ENCODE measurements at regions not wholly inside any gene's neighbourhood (a gene's known extent, or its start where the extent isn't known, plus 50 kb on each side); places are given as distances from the start of the nearest gene placed in this dataset.
A peak's percentile ranks its signal among the peaks of the same experiment; 100 is the strongest.

DNA sequence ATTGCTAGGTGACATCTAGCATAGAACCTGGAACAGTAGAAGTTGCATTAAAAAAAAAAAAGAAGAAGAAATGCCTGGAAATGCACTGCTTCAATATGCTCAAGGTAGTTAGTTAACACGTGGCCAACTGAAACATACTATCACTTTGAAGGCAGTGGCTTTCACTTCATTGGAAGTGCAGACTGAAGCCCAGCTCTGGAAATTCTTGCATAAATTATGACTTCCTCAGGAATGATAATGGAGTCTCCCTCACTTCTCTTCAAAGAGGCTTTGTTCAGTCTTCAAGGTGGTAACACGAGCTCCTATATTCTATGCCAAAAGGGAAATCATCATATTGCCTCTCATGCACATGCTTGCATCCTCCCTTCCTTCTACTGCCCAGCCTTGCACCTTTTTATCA lies 715.9 kb upstream of the API5 start:
- Histone ChIP-seq H3K27ac (ENCODE audit: low read depth, low read length) (no peak overlapping the region), H3K4me1 (ENCODE audit: control insufficient read depth, insufficient read depth, low read length) (peaks cover 3% of the 10 kb centered on the region), H3K36me3 (ENCODE audit: control insufficient read depth, insufficient read depth, low read length) (no peaks in the 10 kb centered on the region), H3K9me3 (ENCODE audit: control insufficient read depth, low read length) (no peaks in the 10 kb centered on the region), H3K9ac (ENCODE audit: extremely low read depth, low read length, poor library complexity, severe bottlenecking) (no peak overlapping the region), H3K27me3 (ENCODE audit: control insufficient read depth, insufficient read depth, low read length, poor library complexity, severe bottlenecking) (peaks cover 19% of the 10 kb centered on the region), H3K4me3 (ENCODE audit: low read length) (no peak overlapping the region)
- WGBS, 2 experiments (ENCODE audit: insufficient coverage in 1 of 2, insufficient read length in 1 of 2) = 24 to 44% methylated on average over 2 of the region's 2 CpGs
- Mint-ChIP-seq H3K4me1 (peaks cover 28% of the 10 kb centered on the region), H3K27me3 (ENCODE audit: insufficient read depth) (peaks cover 22% of the 10 kb centered on the region), H3K4me3 (no peak overlapping the region), H3K9me3 (no peaks in the 10 kb centered on the region), H3K36me3 (ENCODE audit: low read depth) (no peaks in the 10 kb centered on the region), H3K27ac (no peak overlapping the region)
- TF ChIP-seq CTCF (conservative IDR thresholded peaks at IDR 0.05) = no peak
- DNase-seq = peak; percentile 50

- Histone ChIP-seq H3K9ac (ENCODE audit: extremely low read depth, low read length, poor library complexity, severe bottlenecking) (no peak overlapping the region), H3K4me3 (ENCODE audit: low read length) (no peak overlapping the region), H3K27me3 (ENCODE audit: control insufficient read depth, insufficient read depth, low read length, poor library complexity, severe bottlenecking) (peaks cover 19% of the 10 kb centered on the region), H3K4me1 (ENCODE audit: control insufficient read depth, insufficient read depth, low read length) (no peaks in the 10 kb centered on the region), H3K9me3 (ENCODE audit: control insufficient read depth, low read length) (no peaks in the 10 kb centered on the region), H3K36me3 (ENCODE audit: control insufficient read depth, insufficient read depth, low read length) (no peaks in the 10 kb centered on the region), H3K27ac (ENCODE audit: low read depth, low read length) (no peak overlapping the region)
- H3K9me3 Mint-ChIP-seq = no peaks in the 10 kb centered on the region
- peaks cover 22% of the 10 kb centered on the region for H3K27me3 Mint-ChIP-seq (ENCODE audit: insufficient read depth)
- H3K27ac Mint-ChIP-seq = no peak overlapping the region
- H3K4me1 Mint-ChIP-seq = peaks cover 20% of the 10 kb centered on the region
- WGBS, 2 experiments (ENCODE audit: insufficient coverage in 1 of 2, insufficient read length in 1 of 2) = 90 to 94% methylated on average over 3 to 7 of the region's 7 CpGs
- no peak for TF ChIP-seq CTCF (conservative IDR thresholded peaks at IDR 0.05)
- H3K36me3 Mint-ChIP-seq (ENCODE audit: low read depth) = no peaks in the 10 kb centered on the region
- no peak overlapping the region for H3K4me3 Mint-ChIP-seq
- no peak for DNase-seq
Measured at GRCh38 chr11:42596576-42597145, 715.1 kb upstream of the API5 start.

- no peaks in the 10 kb centered on the region for H3K36me3 ChIP-seq (ENCODE audit: control insufficient read depth, insufficient read depth, low read length)
- H3K27me3 Mint-ChIP-seq (ENCODE audit: insufficient read depth) = peaks cover 17% of the 10 kb centered on the region
- H3K27ac ChIP-seq (ENCODE audit: low read depth, low read length) = no peak overlapping the region
- H3K9me3 Mint-ChIP-seq = no peaks in the 10 kb centered on the region
- H3K9ac ChIP-seq (ENCODE audit: extremely low read depth, low read length, poor library complexity, severe bottlenecking) = no peak overlapping the region
- peaks cover 10% of the 10 kb centered on the region for H3K27me3 ChIP-seq (ENCODE audit: control insufficient read depth, insufficient read depth, low read length, poor library complexity, severe bottlenecking)
- TF ChIP-seq CTCF (conservative IDR thresholded peaks at IDR 0.05) = no peak
- DNase-seq = no peak
- H3K9me3 ChIP-seq (ENCODE audit: control insufficient read depth, low read length) = no peaks in the 10 kb centered on the region
- no peaks in the 10 kb centered on the region for H3K4me1 ChIP-seq (ENCODE audit: control insufficient read depth, insufficient read depth, low read length)
- no peak overlapping the region for H3K4me3 Mint-ChIP-seq
- 84 to 93% methylated on average over 3 of the region's 3 CpGs for WGBS, 2 experiments (ENCODE audit: insufficient coverage in 1 of 2, insufficient read length in 1 of 2)
- H3K36me3 Mint-ChIP-seq (ENCODE audit: low read depth) = no peaks in the 10 kb centered on the region
- H3K27ac Mint-ChIP-seq = no peak overlapping the region
- H3K4me1 Mint-ChIP-seq = peaks cover 9% of the 10 kb centered on the region
- no peak overlapping the region for H3K4me3 ChIP-seq (ENCODE audit: low read length)
Measured at GRCh38 chr11:42598341-42598740, 713.5 kb upstream of the API5 start.
